PC-3 (cell line): ENCODE measurements at regions not wholly inside any gene's neighbourhood (a gene's known extent, or its start where the extent isn't known, plus 50 kb on each side); places are given as distances from the start of the nearest gene placed in this dataset.

ENCODE experiments used
- ATAC-seq: fragments of 200-7000 bp; cut with Tn5 transposase; 2 replicates; pipeline ENCODE4 v1.9.1; 2020; ENCODE audit warnings: mild to moderate bottlenecking, moderate library complexity
- BruUV-seq: library from RNA; stranded (reverse); fragments of 400-500 nt; replicated peaks from 2 replicates; lab custom pipeline; 2021; lab: Mats Ljungman, UMichigan
- CTCF ChIA-PET: fragments of 300-600 bp; sonication (Branson Sonifier 250); formaldehyde crosslinking; loops from one replicate; lab custom pipeline; 2022; ENCODE audit warnings: antibody characterized with exemption; lab: Charles Lee
- POLR2A ChIA-PET: fragments of 300-600 bp; sonication (Branson Sonifier 250); formaldehyde crosslinking; loops from one replicate; lab custom pipeline; 2022; ENCODE audit warnings: antibody characterized with exemption; ENCODE audit not compliant: unreplicated experiment; lab: Charles Lee
- DNase-seq: peaks from one replicate; pipeline ENCODE4 v3.0.0-alpha.2; 2015
- H2AFZ ChIP-seq: fragments of 300-600 bp; sonication (generic); 2 replicates; pipeline ENCODE4 v1.6.0; 2016; ENCODE audit warnings: antibody characterized with exemption, low read length
- H3F3A ChIP-seq: fragments of 300-600 bp; sonication (generic); one replicate; pipeline ENCODE4 v1.6.0; 2017; ENCODE audit warnings: antibody characterized with exemption, low read length, control low read depth, mild to moderate bottlenecking; ENCODE audit not compliant: unreplicated experiment
- H3K27ac ChIP-seq: fragments of 300-600 bp; sonication (generic); 2 replicates; pipeline ENCODE4 v1.5.1; 2016; ENCODE audit warnings: mild to moderate bottlenecking, low read length
- H3K27me3 ChIP-seq: fragments of 300-600 bp; sonication (generic); 2 replicates; pipeline ENCODE4 v1.6.1; 2016; ENCODE audit warnings: low read length, mixed read lengths
- H3K36me3 ChIP-seq: fragments of 300-600 bp; sonication (generic); 2 replicates; pipeline ENCODE4 v1.6.1; 2016; ENCODE audit warnings: low read depth, mixed run types, low read length, mixed read lengths
- H3K4me1 ChIP-seq: fragments of 300-600 bp; sonication (generic); 2 replicates; pipeline ENCODE4 v1.5.1; 2016; ENCODE audit warnings: low read length; ENCODE audit not compliant: insufficient read depth
- H3K4me2 ChIP-seq: fragments of 300-600 bp; sonication (generic); 2 replicates; pipeline ENCODE4 v1.6.0; 2016; ENCODE audit warnings: low read length
- H3K4me3 ChIP-seq: fragments of 300-600 bp; sonication (generic); 2 replicates; pipeline ENCODE4 v1.5.1; 2016; ENCODE audit warnings: mild to moderate bottlenecking, low read length, mixed read lengths
- H3K79me2 ChIP-seq: fragments of 300-600 bp; sonication (generic); 2 replicates; pipeline ENCODE4 v1.6.1; 2017; ENCODE audit warnings: low read length, mixed read lengths
- H3K9ac ChIP-seq: fragments of 300-600 bp; sonication (generic); 2 replicates; pipeline ENCODE4 v1.6.0; 2016; ENCODE audit warnings: mild to moderate bottlenecking, low read length
- H3K9me2 ChIP-seq: fragments of 300-600 bp; sonication (generic); replicated peaks from 2 replicates; pipeline ENCODE4 v1.6.1; 2016; ENCODE audit warnings: mixed run types, low read length, mixed read lengths
- H3K9me3 ChIP-seq: fragments of 300-600 bp; sonication (generic); 2 replicates; pipeline ENCODE4 v1.6.1; 2016; ENCODE audit warnings: low read length, mixed read lengths
- H4K20me1 ChIP-seq: fragments of 300-600 bp; sonication (generic); 2 replicates; pipeline ENCODE4 v1.6.1; 2016; ENCODE audit warnings: low read length, mixed read lengths
- CTCF ChIP-seq: fragments of 300-600 bp; sonication (generic); conservative IDR thresholded peaks from 2 replicates; pipeline ENCODE4 v1.5.1; 2017; ENCODE audit warnings: antibody characterized with exemption, low read depth, mild to moderate bottlenecking, low read length
- EZH2 ChIP-seq: fragments of 300-600 bp; sonication (generic); IDR thresholded peaks from one replicate; pipeline ENCODE4 v1.6.1; 2017; ENCODE audit warnings: antibody characterized with exemption, mild to moderate bottlenecking, low read length; ENCODE audit not compliant: unreplicated experiment
- EZH2phosphoT487 ChIP-seq: fragments of 300-600 bp; sonication (generic); IDR thresholded peaks from 2 replicates; pipeline ENCODE4 v1.6.1; 2018; ENCODE audit warnings: mild to moderate bottlenecking, antibody characterized with exemption, low read length, borderline replicate concordance
- intact Hi-C: fragments of 100-400 bp; cut with micrococcal nuclease; formaldehyde crosslinking; loops from 2 replicates; pipeline ENCODE4 v1.9.0; 2023

GRCh38 chr5:9951865-9952516 is 297.7 kb downstream of the ATPSCKMT start:
- CTCF ChIA-PET: no interaction called here
- no TSS peak for BruUV-seq
- no peak overlapping the region for H3K9ac ChIP-seq
- intact Hi-C loops: no loop called here
- peaks cover 7% of the 10 kb centered on the region; the same call in 1 of the 2 replicates for H3K27me3 ChIP-seq
- TF ChIP-seq EZH2phosphoT487: no peak
- no peak for TF ChIP-seq EZH2
- no peak; the same call in 1 of the 2 replicates for TF ChIP-seq CTCF
- H3K27ac ChIP-seq: no peak overlapping the region
- no peak overlapping the region for H3K4me3 ChIP-seq
- H3F3A ChIP-seq: no peaks in the 10 kb centered on the region
- DNase-seq (no peak), ATAC-seq (no peak)
- H3K9me2 ChIP-seq: no peaks in the 10 kb centered on the region
- POLR2A ChIA-PET: interaction anchor here (0.6 kb wide), 1 partner anchor 473 kb away, joined by 4 read pairs; no protein-coding TSS in a partner anchor
- H3K4me2 ChIP-seq: no peak overlapping the region
- no peaks in the 10 kb centered on the region for H3K36me3 ChIP-seq
- H2AFZ ChIP-seq: no peak overlapping the region
- no peaks in the 10 kb centered on the region for H3K4me1 ChIP-seq
- no peaks in the 10 kb centered on the region for H3K9me3 ChIP-seq
- no peaks in the 10 kb centered on the region for H4K20me1 ChIP-seq
- no peaks in the 10 kb centered on the region for H3K79me2 ChIP-seq

- DNase-seq: no peak
- Histone ChIP-seq H3K79me2 (no peaks in the 10 kb centered on the region), H3K4me2 (no peak overlapping the region), H3K4me1 (no peaks in the 10 kb centered on the region), H4K20me1 (no peaks in the 10 kb centered on the region), H3K9me3 (no peaks in the 10 kb centered on the region), H2AFZ (no peak overlapping the region), H3K27me3 (no peaks in the 10 kb centered on the region), H3K4me3 (no peak overlapping the region), H3K9me2 (no peaks in the 10 kb centered on the region), H3K36me3 (no peaks in the 10 kb centered on the region), H3F3A (no peaks in the 10 kb centered on the region), H3K9ac (no peak overlapping the region), H3K27ac (no peak overlapping the region)
- ChIA-PET POLR2A (interaction anchor here (0.6 kb wide), 1 partner anchor 22 kb away, joined by 3 read pairs; no protein-coding TSS in a partner anchor), CTCF (no interaction called here)
- no peak for TF ChIP-seq EZH2
- intact Hi-C loops: no loop called here
- no peak for ATAC-seq
- no TSS peak for BruUV-seq
Observed at GRCh38 chr5:9947944-9948343, 301.7 kb downstream of the ATPSCKMT start.

- Histone ChIP-seq H3F3A (no peaks in the 10 kb centered on the region), H3K4me2 (no peak overlapping the region), H4K20me1 (no peaks in the 10 kb centered on the region), H3K27me3 (no peaks in the 10 kb centered on the region), H3K9me2 (no peaks in the 10 kb centered on the region), H2AFZ (no peak overlapping the region), H3K36me3 (no peaks in the 10 kb centered on the region), H3K27ac (no peak overlapping the region), H3K9me3 (no peaks in the 10 kb centered on the region), H3K4me1 (no peaks in the 10 kb centered on the region), H3K4me3 (no peak overlapping the region), H3K9ac (no peak overlapping the region), H3K79me2 (no peaks in the 10 kb centered on the region)
- ATAC-seq: no peak
- no TSS peak for BruUV-seq
- TF ChIP-seq CTCF: no peak
- TF ChIP-seq EZH2phosphoT487: no peak
- no peak for TF ChIP-seq EZH2
- POLR2A ChIA-PET: no interaction called here
- intact Hi-C loops: no loop called here
- no peak for DNase-seq
- CTCF ChIA-PET: no interaction called here
Observed at GRCh38 chr5:9947225-9947714, 302.4 kb downstream of the ATPSCKMT start.
